Uterus (tissue), 3 donors: ENCODE measurements at regions not wholly inside any gene's neighbourhood (a gene's known extent, or its start where the extent isn't known, plus 50 kb on each side); places are given as distances from the start of the nearest gene placed in this dataset.

Source experiments
- DNase-seq, 2 donors: peaks; one replicate each; pipeline ENCODE4 v3.0.0-alpha.2; 2019 to 2020
- H3K27ac ChIP-seq, 2 donors: fragments of 200-600 bp; sonication (generic); 1 replicate in 1 of 2; 2 replicates in 1 of 2; pipeline ENCODE4 v1.5.1; 2016 to 2018
- H3K27me3 ChIP-seq, 2 donors: fragments of 200-600 bp; sonication (generic); one replicate each; pipeline ENCODE4 v1.5.1; 2018 to 2019; ENCODE audit warnings: control low read depth in 1 of 2
- H3K36me3 ChIP-seq, 2 donors: fragments of 200-600 bp; sonication (generic); one replicate each; pipeline ENCODE4 v1.5.1; 2019; ENCODE audit warnings: control low read depth in 1 of 2
- H3K4me1 ChIP-seq, 2 donors: fragments of 200-600 bp; sonication (generic); one replicate each; pipeline ENCODE4 v1.5.1; 2018 to 2019; ENCODE audit warnings: control low read depth in 1 of 2
- H3K4me3 ChIP-seq, 2 donors: fragments of 200-600 bp; sonication (generic); 1 replicate in 1 of 2; 2 replicates in 1 of 2; pipeline ENCODE4 v1.5.1; 2018 to 2019; ENCODE audit warnings: mild to moderate bottlenecking in 1 of 2
- H3K9me3 ChIP-seq, 2 donors: fragments of 200-600 bp; sonication (generic); one replicate each; pipeline ENCODE4 v1.5.1; 2019; ENCODE audit warnings: control low read depth in 1 of 2
- CTCF ChIP-seq, 4 experiments: fragments of 200-600 bp in 2 of 4; fragments of 450-650 bp in 2 of 4; sonication (generic) in 2 of 4; IDR thresholded peaks; one replicate each; pipeline ENCODE4 v1.5.1; 2016 to 2019; ENCODE audit warnings: antibody characterized with exemption in 4 of 4, mild to moderate bottlenecking in 2 of 4, moderate library complexity in 1 of 4
- POLR2A ChIP-seq, 2 donors: fragments of 450-650 bp; IDR thresholded peaks; one replicate each; pipeline ENCODE4 v1.6.1; 2016; ENCODE audit warnings: antibody characterized with exemption in 2 of 2, mild to moderate bottlenecking in 1 of 2, moderate library complexity in 1 of 2
- intact Hi-C: fragments of 100-400 bp; cut with DNase I; formaldehyde crosslinking; loops from one replicate; pipeline ENCODE4 v1.15.1; 2023; ENCODE audit warnings: low total_unique reads
- donor health status: DM: yes; HTN: yes; CAD: no.

- Histone ChIP-seq H3K36me3 (no peaks in the 10 kb centered on the region), H3K27ac (no peak overlapping the region), H3K9me3 (no peaks in the 10 kb centered on the region), H3K4me1 (no peaks in the 10 kb centered on the region), H3K4me3 (no peak overlapping the region), H3K27me3 (no peaks in the 10 kb centered on the region)
- intact Hi-C loops, result no loop called here
- no peak for TF ChIP-seq CTCF (IDR thresholded peaks at IDR 0.05)
- TF ChIP-seq POLR2A (IDR thresholded peaks at IDR 0.05), result no peak
- no peak for DNase-seq
Measured at GRCh38 chr3:78244136-78244535, 1204.2 kb downstream of the ROBO2 start.

GRCh38 chr3:78249294-78249693, 1209.4 kb downstream of the ROBO2 start:
- intact Hi-C loops, result no loop called here
- no peak overlapping the region for H3K27ac ChIP-seq
- no peaks in the 10 kb centered on the region for H3K36me3 ChIP-seq
- no peaks in the 10 kb centered on the region for H3K27me3 ChIP-seq
- no peaks in the 10 kb centered on the region for H3K9me3 ChIP-seq
- no peak overlapping the region for H3K4me3 ChIP-seq
- H3K4me1 ChIP-seq, result no peaks in the 10 kb centered on the region
- no peak for TF ChIP-seq POLR2A (IDR thresholded peaks at IDR 0.05)
- TF ChIP-seq CTCF (IDR thresholded peaks at IDR 0.05), result no peak
- no peak for DNase-seq

DNA sequence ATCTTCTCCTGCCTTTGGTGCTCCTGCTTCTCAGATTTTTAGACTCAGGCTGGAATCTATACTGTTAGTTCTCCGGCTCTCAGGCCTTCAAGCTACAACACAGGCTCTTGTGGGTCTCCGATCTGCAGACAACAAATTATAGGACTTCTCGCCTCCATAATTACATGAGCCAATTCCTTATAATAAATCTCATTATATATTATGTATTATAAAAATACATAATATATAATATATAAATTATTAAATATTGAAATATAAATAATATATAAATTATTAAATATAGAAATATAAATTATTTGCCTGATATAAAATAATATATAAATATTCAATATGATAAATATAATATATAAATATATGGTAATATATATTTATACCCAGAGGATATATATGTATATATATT, 1214.0 kb downstream of the ROBO2 start:
- intact Hi-C loops, result no loop called here
- Histone ChIP-seq H3K27ac (no peak overlapping the region), H3K4me3 (no peak overlapping the region), H3K9me3 (no peaks in the 10 kb centered on the region), H3K27me3 (no peaks in the 10 kb centered on the region), H3K4me1 (no peaks in the 10 kb centered on the region), H3K36me3 (no peaks in the 10 kb centered on the region)
- DNase-seq, result no peak
- TF ChIP-seq POLR2A (IDR thresholded peaks at IDR 0.05), result no peak
- no peak for TF ChIP-seq CTCF (IDR thresholded peaks at IDR 0.05)

DNA sequence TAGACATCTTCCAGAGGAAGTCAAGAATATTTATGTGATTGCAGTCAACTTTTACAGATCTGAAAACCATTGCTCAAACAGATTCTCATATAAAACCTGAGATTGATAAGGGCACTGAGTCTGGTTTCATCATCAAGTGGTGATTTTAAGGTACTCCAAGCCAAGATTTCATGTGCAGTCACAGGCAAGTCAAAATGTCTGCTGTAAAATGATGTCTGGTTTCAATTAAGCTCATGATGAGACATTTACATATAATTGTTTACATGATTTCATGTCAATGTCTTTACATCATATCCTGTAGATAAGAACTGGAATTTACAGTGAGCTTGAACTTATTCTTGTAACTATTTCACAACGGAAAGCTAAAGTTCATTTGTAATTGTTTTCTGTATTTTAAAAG, 1215.5 kb downstream of the ROBO2 start:
- Histone ChIP-seq H3K4me3 (no peak overlapping the region), H3K27me3 (no peaks in the 10 kb centered on the region), H3K4me1 (no peaks in the 10 kb centered on the region), H3K36me3 (no peaks in the 10 kb centered on the region), H3K9me3 (no peaks in the 10 kb centered on the region), H3K27ac (no peak overlapping the region)
- DNase-seq, result no peak
- TF ChIP-seq POLR2A (IDR thresholded peaks at IDR 0.05), result no peak
- no peak for TF ChIP-seq CTCF (IDR thresholded peaks at IDR 0.05)
- intact Hi-C loops, result no loop called here

GRCh38 chr3:78256123-78256522, 1216.2 kb downstream of the ROBO2 start:
- intact Hi-C loops, result no loop called here
- TF ChIP-seq CTCF (IDR thresholded peaks at IDR 0.05) (no peak), POLR2A (IDR thresholded peaks at IDR 0.05) (no peak)
- no peaks in the 10 kb centered on the region for H3K4me1 ChIP-seq
- no peaks in the 10 kb centered on the region for H3K36me3 ChIP-seq
- H3K9me3 ChIP-seq, result no peaks in the 10 kb centered on the region
- no peak overlapping the region for H3K27ac ChIP-seq
- no peaks in the 10 kb centered on the region for H3K27me3 ChIP-seq
- no peak overlapping the region for H3K4me3 ChIP-seq
- DNase-seq, result no peak
